Keratinocyte (primary cell): ENCODE measurements at regions not wholly inside any gene's neighbourhood (a gene's known extent, or its start where the extent isn't known, plus 50 kb on each side); places are given as distances from the start of the nearest gene placed in this dataset.
A peak's percentile ranks its signal among the peaks of the same experiment; 100 is the strongest.

Source experiments
- DNase-seq: peaks from one replicate; pipeline ENCODE4 v3.0.0-alpha.2; 2011; ENCODE audit warnings: low read depth, missing footprints, low spot score
- FAIRE-seq: peaks from 2 replicates; lab custom pipeline; 2011; peaks lifted over from hg19 to GRCh38; lab: Jason Lieb, UNC
- H2AFZ ChIP-seq: 2 replicates; pipeline ENCODE4 v1.6.0; 2012; ENCODE audit warnings: low read length, control low read depth, inconsistent platforms; ENCODE audit not compliant: control insufficient read depth
- H3K27ac ChIP-seq: 2 replicates; pipeline ENCODE4 v1.5.1; 2011; ENCODE audit warnings: low read length; ENCODE audit not compliant: control insufficient read depth, insufficient read depth
- H3K27me3 ChIP-seq: 3 replicates; pipeline ENCODE4 v1.6.0; 2011; ENCODE audit warnings: low read length; ENCODE audit not compliant: control insufficient read depth, insufficient read depth; ENCODE audit errors: extremely low read depth
- H3K36me3 ChIP-seq, 2 experiments: 2 replicates in 1 of 2; 3 replicates in 1 of 2; pipeline ENCODE4 v1.5.1; 2011; ENCODE audit warnings: low read length in 2 of 2, mild to moderate bottlenecking in 1 of 2; ENCODE audit not compliant: control insufficient read depth in 2 of 2, insufficient read depth in 2 of 2; ENCODE audit errors: extremely low read depth in 1 of 2
- H3K4me1 ChIP-seq: 3 replicates; pipeline ENCODE4 v1.5.1; 2011; ENCODE audit warnings: low read length; ENCODE audit not compliant: control insufficient read depth, insufficient read depth; ENCODE audit errors: extremely low read depth
- H3K4me2 ChIP-seq: 3 replicates; pipeline ENCODE4 v1.6.0; 2011; ENCODE audit warnings: low read depth, low read length; ENCODE audit not compliant: control insufficient read depth, insufficient read depth; ENCODE audit errors: extremely low read depth
- H3K4me3 ChIP-seq, 3 experiments: fragments of 200-600 bp in 1 of 3; sonication (generic) in 1 of 3; 2 replicates in 2 of 3; 3 replicates in 1 of 3; pipeline ENCODE4 v1.5.1; 2011 to 2016; ENCODE audit warnings: low read length in 3 of 3, mild to moderate bottlenecking in 3 of 3, control low read depth in 2 of 3, inconsistent platforms in 1 of 3, low read depth in 1 of 3, mixed read lengths in 1 of 3, mixed run types in 1 of 3, moderate library complexity in 1 of 3; ENCODE audit not compliant: control insufficient read depth in 2 of 3, insufficient read depth in 2 of 3; ENCODE audit errors: extremely low read depth in 1 of 3
- H3K79me2 ChIP-seq: 2 replicates; pipeline ENCODE4 v1.6.0; 2012; ENCODE audit warnings: low read length; ENCODE audit not compliant: control insufficient read depth, insufficient read depth
- H3K9ac ChIP-seq: 3 replicates; pipeline ENCODE4 v1.6.0; 2011; ENCODE audit warnings: low read length; ENCODE audit not compliant: control insufficient read depth, insufficient read depth; ENCODE audit errors: extremely low read depth
- H3K9me1 ChIP-seq: 3 replicates; pipeline ENCODE4 v1.6.0; 2011; ENCODE audit warnings: low read length; ENCODE audit not compliant: control insufficient read depth, insufficient read depth; ENCODE audit errors: extremely low read depth
- H3K9me3 ChIP-seq: 2 replicates; pipeline ENCODE4 v1.5.1; 2012; ENCODE audit warnings: low read depth, low read length; ENCODE audit not compliant: control insufficient read depth
- H4K20me1 ChIP-seq: 3 replicates; pipeline ENCODE4 v1.6.0; 2011; ENCODE audit warnings: low read length; ENCODE audit not compliant: control insufficient read depth, insufficient read depth; ENCODE audit errors: extremely low read depth
- CTCF ChIP-seq, 3 experiments: IDR thresholded peaks in 1 of 3; conservative IDR thresholded peaks in 1 of 3; optimal IDR thresholded peaks in 1 of 3; 2 replicates in 2 of 3; 3 replicates in 1 of 3; pipeline versions ENCODE3 to v1.5.1; 2011; ENCODE audit warnings: low read length in 3 of 3, mild to moderate bottlenecking in 3 of 3, moderate library complexity in 2 of 3, control low read depth in 1 of 3, inconsistent platforms in 1 of 3; ENCODE audit not compliant: insufficient read depth in 2 of 3; ENCODE audit errors: extremely low read depth in 1 of 3
- EZH2 ChIP-seq: IDR thresholded peaks from one replicate; pipeline ENCODE4 v1.6.1; 2012; ENCODE audit warnings: inconsistent platforms, mild to moderate bottlenecking, low read length, moderate library complexity
- dilution Hi-C: fragments of 300-500 bp; cut with MboI; formaldehyde crosslinking; loops from one replicate; pipeline ENCODE4 v1.7.0; 2020; ENCODE audit warnings: low sequenced_read_pairs; ENCODE audit not compliant: extremely low pct_ligation_motif_present

GRCh38 chr2:20107776-20108175, 56.3 kb upstream of the LAPTM4A start:
- dilution Hi-C loops, result no loop called here
- TF ChIP-seq CTCF (optimal IDR thresholded peaks at IDR 0.05 in 1 of 3, IDR thresholded peaks at IDR 0.05 in 1 of 3, conservative IDR thresholded peaks at IDR 0.05 in 1 of 3; ENCODE audit: extremely low read depth in 1 of 3, insufficient read depth in 2 of 3, low read length in 3 of 3), result no peak
- no peak for TF ChIP-seq EZH2
- H3K4me2 ChIP-seq, result no peak overlapping the region
- no peaks in the 10 kb centered on the region for H3K79me2 ChIP-seq
- no peak for FAIRE-seq
- H3K4me3 ChIP-seq, result no peak overlapping the region
- H3K9me1 ChIP-seq, result no peaks in the 10 kb centered on the region
- H3K27ac ChIP-seq, result peak overlapping the region; percentile 2
- no peaks in the 10 kb centered on the region for H3K27me3 ChIP-seq
- H4K20me1 ChIP-seq, result no peaks in the 10 kb centered on the region
- H3K9ac ChIP-seq, result no peak overlapping the region
- no peak overlapping the region for H2AFZ ChIP-seq
- no peaks in the 10 kb centered on the region for H3K9me3 ChIP-seq
- no peaks in the 10 kb centered on the region for H3K36me3 ChIP-seq
- no peak for DNase-seq
- peaks cover 15% of the 10 kb centered on the region for H3K4me1 ChIP-seq

GRCh38 chr2:20107352-20107751, 55.9 kb upstream of the LAPTM4A start:
- dilution Hi-C loops, result no loop called here
- TF ChIP-seq CTCF (optimal IDR thresholded peaks at IDR 0.05 in 1 of 3, IDR thresholded peaks at IDR 0.05 in 1 of 3, conservative IDR thresholded peaks at IDR 0.05 in 1 of 3; ENCODE audit: extremely low read depth in 1 of 3, insufficient read depth in 2 of 3, low read length in 3 of 3) (no peak), EZH2 (no peak)
- Histone ChIP-seq H3K27ac (peak overlapping the region; percentile 2), H3K9me1 (no peaks in the 10 kb centered on the region), H3K9ac (no peak overlapping the region), H3K79me2 (no peaks in the 10 kb centered on the region), H3K36me3 (no peaks in the 10 kb centered on the region), H3K4me3 (no peak overlapping the region), H3K4me1 (peaks cover 15% of the 10 kb centered on the region), H3K27me3 (no peaks in the 10 kb centered on the region), H2AFZ (no peak overlapping the region), H4K20me1 (no peaks in the 10 kb centered on the region), H3K9me3 (no peaks in the 10 kb centered on the region), H3K4me2 (no peak overlapping the region)
- DNase-seq (no peak), FAIRE-seq (no peak)
